ENCODE measurements at regions not wholly inside any gene's neighbourhood (a gene's known extent, or its start where the extent isn't known, plus 50 kb on each side); places are given as distances from the start of the nearest gene placed in this dataset.
A peak's percentile ranks its signal among the peaks of the same experiment; 100 is the strongest.

- ATAC-seq (no peak), DNase-seq (ENCODE audit: missing footprints) (no peak)
- intact Hi-C loops (cut with DNase I), result no loop called here
These were observed 70.9 kb upstream of the ZSWIM6 start for GRCh38 chr5:61261136-61261535.

GRCh38 chr5:61262080-61262479 is 70.0 kb upstream of the ZSWIM6 start:
- intact Hi-C loops (cut with DNase I), result no loop called here
- no peak for ATAC-seq
- DNase-seq (ENCODE audit: missing footprints), result no peak

- no peak for DNase-seq (ENCODE audit: missing footprints)
- intact Hi-C loops (cut with DNase I), result no loop called here
- no peak for ATAC-seq
These were observed 69.0 kb upstream of the ZSWIM6 start for GRCh38 chr5:61263072-61263471.

GRCh38 chr5:61263561-61264272 is 68.3 kb upstream of the ZSWIM6 start:
- no peak for ATAC-seq
- no peak for DNase-seq (ENCODE audit: missing footprints)
- intact Hi-C loops (cut with DNase I), result no loop called here

GRCh38 chr5:61264273-61264661 is 67.8 kb upstream of the ZSWIM6 start:
- intact Hi-C loops (cut with DNase I), result no loop called here
- ATAC-seq (no peak), DNase-seq (ENCODE audit: missing footprints) (no peak)

- intact Hi-C loops (cut with DNase I), result no loop called here
- no peak for ATAC-seq
- DNase-seq (ENCODE audit: missing footprints), result no peak
These were observed 64.9 kb upstream of the ZSWIM6 start for GRCh38 chr5:61267116-61267515.

- no peak for DNase-seq (ENCODE audit: missing footprints)
- no peak for ATAC-seq
- intact Hi-C loops (cut with DNase I), result no loop called here
These were observed 63.2 kb upstream of the ZSWIM6 start for GRCh38 chr5:61268871-61269270.

GRCh38 chr5:61270510-61271165 is 61.4 kb upstream of the ZSWIM6 start:
- DNase-seq (ENCODE audit: missing footprints) (no peak), ATAC-seq (no peak)
- intact Hi-C loops (cut with DNase I), result no loop called here

GRCh38 chr5:61272688-61273087 is 59.4 kb upstream of the ZSWIM6 start:
- DNase-seq (ENCODE audit: missing footprints), result no peak
- ATAC-seq, result no peak
- intact Hi-C loops (cut with DNase I), result no loop called here

- ATAC-seq, result no peak
- DNase-seq (ENCODE audit: missing footprints), result no peak
- intact Hi-C loops (cut with DNase I), result no loop called here
These were observed 58.6 kb upstream of the ZSWIM6 start for GRCh38 chr5:61273279-61273975.

- intact Hi-C loops (cut with DNase I), result no loop called here
- DNase-seq (ENCODE audit: missing footprints) (no peak), ATAC-seq (no peak)
These were observed 57.5 kb upstream of the ZSWIM6 start for GRCh38 chr5:61274511-61274911.

- peak; percentile 88 for DNase-seq (ENCODE audit: missing footprints)
- ATAC-seq, result peak; percentile 68
- intact Hi-C loops (cut with DNase I), result no loop called here
These were observed 56.2 kb upstream of the ZSWIM6 start for GRCh38 chr5:61275841-61276240.

- ATAC-seq, result peak; percentile 33
- DNase-seq (ENCODE audit: missing footprints), result no peak
These were observed 54.9 kb upstream of the ZSWIM6 start for GRCh38 chr5:61277190-61277589.

GRCh38 chr5:61277781-61278180 is 54.3 kb upstream of the ZSWIM6 start:
- ATAC-seq (no peak), DNase-seq (ENCODE audit: missing footprints) (no peak)
- intact Hi-C loops (cut with DNase I), result no loop called here

More at GRCh38 chr5:61277190-61277589, 54.9 kb upstream of the ZSWIM6 start:
- intact Hi-C loops (cut with DNase I), result no loop called here

- DNase-seq (ENCODE audit: missing footprints) (no peak), ATAC-seq (no peak)
- intact Hi-C loops (cut with DNase I), result no loop called here
These were observed 52.3 kb upstream of the ZSWIM6 start for GRCh38 chr5:61279725-61280124.

- DNase-seq (ENCODE audit: missing footprints) (no peak), ATAC-seq (no peak)
- intact Hi-C loops (cut with DNase I), result no loop called here
These were observed 51.9 kb upstream of the ZSWIM6 start for GRCh38 chr5:61280205-61280604.

- intact Hi-C loops (cut with DNase I), result no loop called here
- ATAC-seq (no peak), DNase-seq (ENCODE audit: missing footprints) (no peak)
These were observed 51.2 kb upstream of the ZSWIM6 start for GRCh38 chr5:61280761-61281427.

GRCh38 chr5:61281686-61282085 is 50.4 kb upstream of the ZSWIM6 start:
- ATAC-seq (no peak), DNase-seq (ENCODE audit: missing footprints) (no peak)
- intact Hi-C loops (cut with DNase I), result no loop called here

Measured in Right ventricle myocardium inferior (tissue), 1 donor.